PC-3 (cell line): ENCODE measurements at regions not wholly inside any gene's neighbourhood (a gene's known extent, or its start where the extent isn't known, plus 50 kb on each side); places are given as distances from the start of the nearest gene placed in this dataset.

ENCODE experiments used
- EZH2phosphoT487 ChIP-seq: fragments of 300-600 bp; sonication (generic); IDR thresholded peaks from 2 replicates; pipeline ENCODE4 v1.6.1; 2018; ENCODE audit warnings: mild to moderate bottlenecking, antibody characterized with exemption, low read length, borderline replicate concordance
- TF ChIP-seq, protein P1 (sequence below): fragments of 300-600 bp; sonication (generic); conservative IDR thresholded peaks from 2 replicates; pipeline ENCODE4 v1.5.1; 2017; ENCODE audit warnings: antibody characterized with exemption, low read depth, mild to moderate bottlenecking, low read length

DNA sequence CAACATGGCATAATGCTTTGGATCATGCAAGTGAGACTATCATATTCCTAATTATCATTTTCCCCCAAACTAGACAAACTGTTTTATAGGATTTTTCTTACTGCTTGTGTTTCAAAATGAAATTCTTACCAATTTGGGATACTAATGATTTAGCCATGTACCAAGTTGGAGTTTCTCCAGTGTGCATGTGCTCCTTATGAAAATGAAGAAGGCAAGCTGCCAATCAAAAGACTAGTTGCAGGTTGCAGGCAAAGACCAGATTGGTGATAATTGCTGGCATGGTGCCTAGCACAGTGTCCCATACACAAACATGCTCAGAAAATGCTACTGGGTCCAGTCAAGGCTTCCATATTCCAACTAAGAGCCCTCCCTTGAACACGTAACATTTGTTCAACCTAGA is 771.8 kb upstream of the FANCL start:
- TF ChIP-seq, protein P1, sequence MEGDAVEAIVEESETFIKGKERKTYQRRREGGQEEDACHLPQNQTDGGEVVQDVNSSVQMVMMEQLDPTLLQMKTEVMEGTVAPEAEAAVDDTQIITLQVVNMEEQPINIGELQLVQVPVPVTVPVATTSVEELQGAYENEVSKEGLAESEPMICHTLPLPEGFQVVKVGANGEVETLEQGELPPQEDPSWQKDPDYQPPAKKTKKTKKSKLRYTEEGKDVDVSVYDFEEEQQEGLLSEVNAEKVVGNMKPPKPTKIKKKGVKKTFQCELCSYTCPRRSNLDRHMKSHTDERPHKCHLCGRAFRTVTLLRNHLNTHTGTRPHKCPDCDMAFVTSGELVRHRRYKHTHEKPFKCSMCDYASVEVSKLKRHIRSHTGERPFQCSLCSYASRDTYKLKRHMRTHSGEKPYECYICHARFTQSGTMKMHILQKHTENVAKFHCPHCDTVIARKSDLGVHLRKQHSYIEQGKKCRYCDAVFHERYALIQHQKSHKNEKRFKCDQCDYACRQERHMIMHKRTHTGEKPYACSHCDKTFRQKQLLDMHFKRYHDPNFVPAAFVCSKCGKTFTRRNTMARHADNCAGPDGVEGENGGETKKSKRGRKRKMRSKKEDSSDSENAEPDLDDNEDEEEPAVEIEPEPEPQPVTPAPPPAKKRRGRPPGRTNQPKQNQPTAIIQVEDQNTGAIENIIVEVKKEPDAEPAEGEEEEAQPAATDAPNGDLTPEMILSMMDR, result no peak
- TF ChIP-seq EZH2phosphoT487, result no peak
